K562 (cell line): ENCODE measurements at regions not wholly inside any gene's neighbourhood (a gene's known extent, or its start where the extent isn't known, plus 50 kb on each side); places are given as distances from the start of the nearest gene placed in this dataset.

Source experiments
- ATAC-seq: fragments of 200-7000 bp; cut with Tn5 transposase; 3 replicates; pipeline ENCODE4 v1.9.1; 2020; ENCODE audit warnings: moderate library complexity
- BruUV-seq: library from RNA; stranded (reverse); fragments of 400-500 nt; replicated peaks from 2 replicates; lab custom pipeline; 2021; lab: Mats Ljungman, UMichigan
- CTCF ChIA-PET: fragments of 300-600 bp; formaldehyde crosslinking; extraction: SDS; loops from one replicate; lab custom pipeline; 2021; ENCODE audit warnings: low intra/inter-chr PET ratio; lab: Yijun Ruan, JAX
- POLR2A ChIA-PET: fragments of 300-600, 350-650 bp; sonication (Branson Sonifier 250); formaldehyde crosslinking; extraction: SDS; loops from one replicate; lab custom pipeline; 2021; ENCODE audit warnings: antibody characterized with exemption, inconsistent platforms; lab: Yijun Ruan, JAX
- DNase-seq, 4 experiments: peaks; one replicate each; pipeline versions ENCODE4 v3.0.0 to v3.0.0-alpha.2; 2011 to 2018; ENCODE audit warnings: low spot score in 3 of 4, mixed read lengths in 3 of 4; ENCODE audit errors: extremely low read depth in 1 of 4
- FAIRE-seq: peaks from 2 replicates; lab custom pipeline; 2011; peaks lifted over from hg19 to GRCh38; lab: Jason Lieb, UNC
- H2AFZ ChIP-seq: 2 replicates; pipeline ENCODE4 v1.6.0; 2011; ENCODE audit warnings: low read depth, low read length, control low read depth, inconsistent platforms
- H3K27ac ChIP-seq: fragments of 200-600 bp; 3 replicates; pipeline ENCODE4 v1.8.0; 2011; ENCODE audit warnings: low read depth, mild to moderate bottlenecking, control low read depth, inconsistent platforms, low read length, moderate library complexity, mixed read lengths; ENCODE audit errors: extremely low read depth
- H3K27me3 ChIP-seq, 2 experiments: fragments of 300-600 bp in 1 of 2; 2 replicates in 1 of 2; 3 replicates in 1 of 2; pipeline versions ENCODE4 v1.6.0 to v1.8.0; 2011; ENCODE audit warnings: inconsistent platforms in 2 of 2, low read length in 2 of 2, mild to moderate bottlenecking in 1 of 2, mixed read lengths in 1 of 2, moderate library complexity in 1 of 2; ENCODE audit not compliant: control insufficient read depth in 2 of 2, insufficient read depth in 2 of 2
- H3K36me3 ChIP-seq: fragments of 300-600 bp; 3 replicates; pipeline ENCODE4 v1.8.0; 2011; ENCODE audit warnings: mild to moderate bottlenecking, low read length, inconsistent platforms; ENCODE audit not compliant: control insufficient read depth, insufficient read depth
- H3K4me1 ChIP-seq, 2 experiments: fragments of 200-600 bp in 1 of 2; replicated peaks in 1 of 2; 2 replicates in 1 of 2; 3 replicates in 1 of 2; pipeline versions ENCODE4 v1.5.1 to v1.8.0; 2011; ENCODE audit warnings: inconsistent platforms in 2 of 2, low read length in 2 of 2, mild to moderate bottlenecking in 1 of 2, mixed read lengths in 1 of 2, moderate library complexity in 1 of 2; ENCODE audit not compliant: control insufficient read depth in 2 of 2, insufficient read depth in 2 of 2
- H3K4me2 ChIP-seq: 2 replicates; pipeline ENCODE4 v1.6.1; 2011; ENCODE audit warnings: low read length, control low read depth, inconsistent platforms, mixed read lengths; ENCODE audit not compliant: insufficient read depth
- H3K4me3 ChIP-seq: fragments of 200-600 bp; sonication (generic), shearing (Covaris generic); 2 replicates; pipeline ENCODE4 v1.5.1; 2016; ENCODE audit warnings: control low read depth, inconsistent platforms
- H3K79me2 ChIP-seq: fragments of 200-600 bp; 3 replicates; pipeline ENCODE4 v1.8.0; 2011; ENCODE audit warnings: low read length, inconsistent platforms; ENCODE audit not compliant: control insufficient read depth, insufficient read depth
- H3K9ac ChIP-seq, 2 experiments: 2 replicates each; pipeline versions ENCODE4 v1.6.0 to v1.6.1; 2011; ENCODE audit warnings: low read depth in 2 of 2, low read length in 2 of 2, control low read depth in 1 of 2, inconsistent platforms in 1 of 2, mild to moderate bottlenecking in 1 of 2, mixed read lengths in 1 of 2; ENCODE audit not compliant: insufficient read depth in 1 of 2
- H3K9me1 ChIP-seq: one replicate; pipeline ENCODE4 v1.6.0; 2011; ENCODE audit warnings: inconsistent platforms, mild to moderate bottlenecking, low read length, moderate library complexity; ENCODE audit not compliant: control insufficient read depth, insufficient read depth
- H3K9me3 ChIP-seq: replicated peaks from 2 replicates; pipeline ENCODE4 v1.5.1; 2011; ENCODE audit warnings: low read depth, low read length, inconsistent platforms; ENCODE audit not compliant: control insufficient read depth, insufficient read depth
- H4K20me1 ChIP-seq: replicated peaks from 2 replicates; pipeline ENCODE4 v1.6.1; 2011; ENCODE audit warnings: low read length, inconsistent platforms, mixed read lengths; ENCODE audit not compliant: control insufficient read depth, insufficient read depth
- GATAD2A ChIP-seq: fragments of 450-650 bp; IDR thresholded peaks from 2 replicates; pipeline ENCODE4 v1.6.1; 2017
- KLF10 ChIP-seq: fragments of 250-450 bp; sonication (Bioruptor Pico); IDR thresholded peaks from 2 replicates; pipeline ENCODE4 v1.6.1; 2021; ENCODE audit warnings: matching md5 sums
- MXI1 ChIP-seq: IDR thresholded peaks from 2 replicates; pipeline ENCODE4 v1.6.1; 2011; ENCODE audit warnings: low read depth, mild to moderate bottlenecking, improper control_type of control experiment, low read length
- PHB ChIP-seq: fragments of 250-450 bp; sonication (Bioruptor Pico); IDR thresholded peaks from 2 replicates; pipeline ENCODE4 v1.5.0; 2021
- SMC3 ChIP-seq: conservative IDR thresholded peaks from 2 replicates; pipeline ENCODE4 v1.6.1; 2011; ENCODE audit warnings: low read depth, low read length, improper control_type of control experiment; ENCODE audit not compliant: insufficient read depth
- SNIP1 ChIP-seq: fragments of 450-650 bp; IDR thresholded peaks from 2 replicates; pipeline ENCODE4 v1.7.1; 2017; ENCODE audit warnings: low read depth, mild to moderate bottlenecking
- ZBTB43 ChIP-seq: sonication (generic); formaldehyde crosslinking; IDR thresholded peaks from 2 replicates; pipeline ENCODE4 v1.8.0; 2023; ENCODE audit warnings: mild to moderate bottlenecking, missing genetic modification reagents
- ZNF165 ChIP-seq: fragments of 250-450 bp; sonication (Bioruptor Pico); IDR thresholded peaks from 2 replicates; pipeline ENCODE4 v1.4.0; 2020; ENCODE audit warnings: borderline replicate concordance
- ZNF511 ChIP-seq: sonication (generic); formaldehyde crosslinking; IDR thresholded peaks from 2 replicates; pipeline ENCODE4 v1.8.0; 2022; ENCODE audit warnings: mild to moderate bottlenecking, missing genetic modification reagents
- ZNF77 ChIP-seq: fragments of 250-450 bp; sonication (Bioruptor Pico); IDR thresholded peaks from 2 replicates; pipeline ENCODE4 v1.5.0; 2020
- WGBS: fragments of 100-300 bp; shearing (Covaris generic); methylation state at CpG from one replicate; pipeline ENCODE4 v1.1.6; 2016; ENCODE audit warnings: low coverage, mixed read lengths; ENCODE audit not compliant: insufficient coverage; ENCODE audit errors: missing lambda C conversion rate; 5-methylcytosine and 5-hydroxymethylcytosine counted together
- in situ Hi-C: fragments of 300-500 bp; cut with MboI; formaldehyde crosslinking; loops from 4 replicates; pipeline ENCODE4 v1.15.0; 2018; ENCODE audit warnings: inconsistent platforms, mixed read lengths
- intact Hi-C: fragments of 100-400 bp; cut with micrococcal nuclease; formaldehyde crosslinking; loops from 2 replicates; pipeline ENCODE4 v1.14.2; 2022
- TF ChIP-seq, protein P1 (sequence below): sonication (generic); formaldehyde crosslinking; IDR thresholded peaks from 2 replicates; pipeline ENCODE4 v1.9.0; 2022; ENCODE audit warnings: mild to moderate bottlenecking, missing genetic modification reagents
- TF ChIP-seq, protein P2 (sequence below), 2 experiments: fragments of 450-650 bp in 1 of 2; IDR thresholded peaks; 2 replicates each; pipeline ENCODE4 v1.6.1; 2011 to 2017; ENCODE audit warnings: low read depth in 2 of 2, antibody characterized with exemption in 1 of 2, borderline replicate concordance in 1 of 2, low read length in 1 of 2, mild to moderate bottlenecking in 1 of 2, mixed read lengths in 1 of 2; ENCODE audit not compliant: control insufficient read depth in 1 of 2
- TF ChIP-seq, protein P3 (sequence below): fragments of 250-450 bp; sonication (Bioruptor Pico); IDR thresholded peaks from 2 replicates; pipeline ENCODE4 v1.8.0; 2022; ENCODE audit warnings: inconsistent platforms

DNA sequence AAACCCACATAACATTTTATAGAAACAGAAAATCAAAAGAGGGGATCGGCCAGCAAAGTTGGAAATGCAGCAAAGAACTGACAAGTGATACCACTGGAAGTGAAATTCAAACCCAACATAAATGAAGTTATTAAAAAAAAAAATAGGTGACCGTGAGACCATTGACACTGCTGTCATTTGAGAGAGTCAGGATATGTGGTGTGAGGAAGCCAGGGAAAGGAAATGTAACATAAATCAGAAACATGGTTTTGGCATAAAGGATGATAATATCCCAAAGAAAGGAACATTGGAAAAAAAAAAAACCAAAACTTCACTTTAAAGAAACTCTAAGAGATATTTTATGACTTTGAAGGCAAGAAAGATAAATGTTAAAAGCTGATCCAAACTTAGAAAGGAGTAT lies 312.4 kb upstream of the PIK3R1 start (continued):
- TF ChIP-seq PHB (CRISPR knock-in tag) = no peak
- no peak for TF ChIP-seq ZNF511 (CRISPR knock-in tag)
- TF ChIP-seq, protein P1, sequence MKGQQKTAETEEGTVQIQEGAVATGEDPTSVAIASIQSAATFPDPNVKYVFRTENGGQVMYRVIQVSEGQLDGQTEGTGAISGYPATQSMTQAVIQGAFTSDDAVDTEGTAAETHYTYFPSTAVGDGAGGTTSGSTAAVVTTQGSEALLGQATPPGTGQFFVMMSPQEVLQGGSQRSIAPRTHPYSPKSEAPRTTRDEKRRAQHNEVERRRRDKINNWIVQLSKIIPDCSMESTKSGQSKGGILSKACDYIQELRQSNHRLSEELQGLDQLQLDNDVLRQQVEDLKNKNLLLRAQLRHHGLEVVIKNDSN (CRISPR knock-in tag) = no peak
- TF ChIP-seq, protein P2, sequence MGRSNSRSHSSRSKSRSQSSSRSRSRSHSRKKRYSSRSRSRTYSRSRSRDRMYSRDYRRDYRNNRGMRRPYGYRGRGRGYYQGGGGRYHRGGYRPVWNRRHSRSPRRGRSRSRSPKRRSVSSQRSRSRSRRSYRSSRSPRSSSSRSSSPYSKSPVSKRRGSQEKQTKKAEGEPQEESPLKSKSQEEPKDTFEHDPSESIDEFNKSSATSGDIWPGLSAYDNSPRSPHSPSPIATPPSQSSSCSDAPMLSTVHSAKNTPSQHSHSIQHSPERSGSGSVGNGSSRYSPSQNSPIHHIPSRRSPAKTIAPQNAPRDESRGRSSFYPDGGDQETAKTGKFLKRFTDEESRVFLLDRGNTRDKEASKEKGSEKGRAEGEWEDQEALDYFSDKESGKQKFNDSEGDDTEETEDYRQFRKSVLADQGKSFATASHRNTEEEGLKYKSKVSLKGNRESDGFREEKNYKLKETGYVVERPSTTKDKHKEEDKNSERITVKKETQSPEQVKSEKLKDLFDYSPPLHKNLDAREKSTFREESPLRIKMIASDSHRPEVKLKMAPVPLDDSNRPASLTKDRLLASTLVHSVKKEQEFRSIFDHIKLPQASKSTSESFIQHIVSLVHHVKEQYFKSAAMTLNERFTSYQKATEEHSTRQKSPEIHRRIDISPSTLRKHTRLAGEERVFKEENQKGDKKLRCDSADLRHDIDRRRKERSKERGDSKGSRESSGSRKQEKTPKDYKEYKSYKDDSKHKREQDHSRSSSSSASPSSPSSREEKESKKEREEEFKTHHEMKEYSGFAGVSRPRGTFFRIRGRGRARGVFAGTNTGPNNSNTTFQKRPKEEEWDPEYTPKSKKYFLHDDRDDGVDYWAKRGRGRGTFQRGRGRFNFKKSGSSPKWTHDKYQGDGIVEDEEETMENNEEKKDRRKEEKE (IDR thresholded peaks at IDR 0.05; ENCODE audit: borderline replicate concordance in 1 of 2, control insufficient read depth in 1 of 2, low read depth in 2 of 2, low read length in 1 of 2) = no peak
- TF ChIP-seq KLF10 = no peak
- TF ChIP-seq SMC3 = no peak
- TF ChIP-seq ZNF77 (CRISPR knock-in tag) = no peak

DNA sequence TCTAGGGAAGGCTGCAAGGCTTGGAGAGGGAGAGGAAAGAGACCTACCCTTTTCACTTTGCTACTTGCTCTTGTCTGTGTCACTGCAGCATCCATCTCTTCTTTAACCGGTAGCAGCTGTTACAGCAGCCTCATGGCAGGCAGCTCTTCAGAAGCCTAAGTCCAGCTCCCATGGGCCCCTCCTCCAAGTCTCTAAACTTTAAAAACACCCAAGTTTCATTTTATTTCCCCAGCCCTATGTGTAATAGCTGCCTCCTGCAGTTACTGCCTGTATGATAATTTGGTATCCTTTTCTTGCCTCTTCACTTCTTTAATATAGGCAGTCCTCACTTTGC lies 313.1 kb upstream of the PIK3R1 start:
- H3K4me2 ChIP-seq = no peak overlapping the region
- in situ Hi-C loops = no loop called here
- no peak overlapping the region for H3K27ac ChIP-seq
- H3K9me1 ChIP-seq = no peaks in the 10 kb centered on the region
- TF ChIP-seq GATAD2A (no peak), ZNF165 (CRISPR knock-in tag) (no peak), ZBTB43 (CRISPR knock-in tag) (no peak), MXI1 (no peak), SNIP1 (no peak)
- TF ChIP-seq, protein P3, sequence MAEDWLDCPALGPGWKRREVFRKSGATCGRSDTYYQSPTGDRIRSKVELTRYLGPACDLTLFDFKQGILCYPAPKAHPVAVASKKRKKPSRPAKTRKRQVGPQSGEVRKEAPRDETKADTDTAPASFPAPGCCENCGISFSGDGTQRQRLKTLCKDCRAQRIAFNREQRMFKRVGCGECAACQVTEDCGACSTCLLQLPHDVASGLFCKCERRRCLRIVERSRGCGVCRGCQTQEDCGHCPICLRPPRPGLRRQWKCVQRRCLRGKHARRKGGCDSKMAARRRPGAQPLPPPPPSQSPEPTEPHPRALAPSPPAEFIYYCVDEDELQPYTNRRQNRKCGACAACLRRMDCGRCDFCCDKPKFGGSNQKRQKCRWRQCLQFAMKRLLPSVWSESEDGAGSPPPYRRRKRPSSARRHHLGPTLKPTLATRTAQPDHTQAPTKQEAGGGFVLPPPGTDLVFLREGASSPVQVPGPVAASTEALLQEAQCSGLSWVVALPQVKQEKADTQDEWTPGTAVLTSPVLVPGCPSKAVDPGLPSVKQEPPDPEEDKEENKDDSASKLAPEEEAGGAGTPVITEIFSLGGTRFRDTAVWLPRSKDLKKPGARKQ = no peak
- peaks cover 0 to 6% of the 10 kb centered on the region in 2 experiments; a peak in 2 of 5 replicates for H3K27me3 ChIP-seq
- intact Hi-C loops = no loop called here
- H3K4me1 ChIP-seq = no peaks in the 10 kb centered on the region
- H3K9ac ChIP-seq = no peak overlapping the region
- no TSS peak for BruUV-seq
- ATAC-seq = no peak
- no peaks in the 10 kb centered on the region for H3K9me3 ChIP-seq
- H3K79me2 ChIP-seq = no peaks in the 10 kb centered on the region
- ChIA-PET POLR2A (no interaction called here), CTCF (no interaction called here)
- 0% methylated on average over 1 of the region's 1 CpG for WGBS
- no peak overlapping the region for H2AFZ ChIP-seq
- no peaks in the 10 kb centered on the region for H4K20me1 ChIP-seq
- no peaks in the 10 kb centered on the region for H3K36me3 ChIP-seq
- no peak for DNase-seq
- no peak for FAIRE-seq
- no peak overlapping the region for H3K4me3 ChIP-seq
